ENCODE measurements at regions not wholly inside any gene's neighbourhood (a gene's known extent, or its start where the extent isn't known, plus 50 kb on each side); places are given as distances from the start of the nearest gene placed in this dataset.
"Not testable (repeated sequence)": the region's sequence is repeated elsewhere in the genome, so short reads cannot be mapped to it uniquely, and the experiment has no call there.

DNA sequence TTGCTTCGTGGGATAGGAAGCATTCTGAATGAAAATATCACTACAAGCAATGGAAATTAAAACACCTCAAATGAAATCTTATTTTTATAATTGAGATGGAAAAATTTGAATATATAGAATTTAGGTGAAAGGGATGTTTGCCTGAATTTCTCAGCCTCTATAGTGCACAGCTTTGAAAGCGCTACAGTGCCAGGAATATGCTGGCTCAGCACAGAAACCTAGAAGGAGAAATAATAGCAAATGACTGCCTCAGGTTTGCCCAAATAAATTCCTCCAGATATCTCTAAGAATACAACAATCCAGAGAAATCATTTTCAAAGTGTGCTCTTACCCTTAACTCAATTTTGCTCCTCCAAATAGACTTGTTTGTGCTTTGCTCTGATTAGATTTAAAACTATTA, 141.1 kb upstream of the ZNF385D start:
- intact Hi-C loops (cut with DNase I): no loop called here
- no peak for DNase-seq

DNA sequence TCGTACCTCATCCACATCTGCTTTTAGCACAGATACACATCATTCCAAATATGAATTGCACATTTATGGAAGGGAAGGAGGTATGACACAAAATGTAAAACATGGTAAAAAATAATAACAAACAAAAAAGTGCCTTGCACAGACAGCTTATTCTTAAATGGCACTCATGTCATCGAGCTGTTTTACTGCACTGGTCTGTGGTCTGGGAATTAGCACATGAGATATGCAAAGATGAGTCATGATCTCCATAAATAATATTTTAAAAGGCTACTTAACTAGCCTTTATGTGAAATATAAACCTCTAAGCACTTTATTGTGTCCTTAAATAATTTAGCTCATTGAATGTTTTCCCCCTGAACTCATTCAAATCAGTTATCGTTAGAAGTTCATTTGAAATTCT, 142.2 kb upstream of the ZNF385D start:
- no peak for DNase-seq
- intact Hi-C loops (cut with DNase I): no loop called here

DNA sequence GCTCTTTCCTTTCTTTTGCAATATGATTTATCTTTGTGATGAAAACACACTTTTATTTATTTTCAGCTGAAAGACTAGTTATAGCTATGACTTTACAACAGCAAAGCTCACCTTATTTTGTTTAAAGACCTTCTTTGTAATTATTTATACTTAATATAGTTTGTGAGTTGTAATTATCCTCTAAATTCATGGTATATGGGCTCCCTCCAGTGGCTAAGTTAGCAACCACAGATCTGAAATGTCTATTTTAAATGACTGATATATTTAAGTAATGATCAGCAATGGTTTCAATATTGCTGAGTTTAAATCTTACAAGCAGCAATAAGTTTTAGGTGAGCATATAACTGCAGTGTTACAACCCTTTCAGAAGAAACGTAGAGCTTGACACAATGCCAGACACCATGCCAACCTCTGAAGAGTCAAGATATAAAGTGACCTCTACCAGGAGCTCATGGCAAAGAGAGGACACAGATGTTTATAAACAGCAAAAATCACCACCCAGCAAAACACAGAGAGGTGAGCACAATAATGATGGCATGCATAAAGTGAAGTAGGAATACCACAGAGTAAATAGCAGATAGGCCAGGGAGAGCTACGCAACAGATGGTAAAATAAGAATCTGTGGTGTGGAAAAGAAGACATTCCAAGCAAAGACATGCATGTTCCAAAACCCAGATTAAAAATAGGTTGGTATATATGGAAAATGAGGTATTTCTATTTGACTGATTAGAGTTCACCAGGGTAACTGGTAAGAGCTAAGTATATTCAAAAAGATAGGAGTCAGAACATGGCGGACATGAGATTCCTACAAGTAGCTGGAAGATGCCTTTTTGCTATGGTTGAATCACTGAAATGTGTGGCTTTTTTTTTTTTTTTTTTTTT, 143.7 kb upstream of the ZNF385D start:
- peak in 6 of 42 donors; percentile 3 to 21 (median 10) for DNase-seq
- intact Hi-C loops (cut with DNase I): no loop called here

DNA sequence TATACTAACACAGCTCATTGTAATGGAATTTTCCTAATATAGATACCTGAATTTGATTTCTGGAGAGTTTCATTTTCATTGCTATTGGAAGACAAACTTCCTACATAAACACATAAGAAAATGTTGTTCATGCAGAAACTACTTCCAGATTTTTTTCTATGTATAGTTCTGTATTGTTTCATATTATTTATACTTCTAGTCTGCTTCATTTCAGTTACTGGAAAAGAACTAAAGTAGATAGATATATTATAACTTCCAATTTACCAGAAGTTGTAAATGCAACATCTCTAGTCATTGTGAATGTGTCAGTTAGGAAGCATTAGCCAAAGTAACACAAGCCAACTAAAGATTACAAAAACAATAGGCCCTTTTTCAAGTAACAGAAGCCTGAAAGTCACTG, 147.3 kb upstream of the ZNF385D start:
- intact Hi-C loops (cut with DNase I): no loop called here
- DNase-seq: no peak

DNA sequence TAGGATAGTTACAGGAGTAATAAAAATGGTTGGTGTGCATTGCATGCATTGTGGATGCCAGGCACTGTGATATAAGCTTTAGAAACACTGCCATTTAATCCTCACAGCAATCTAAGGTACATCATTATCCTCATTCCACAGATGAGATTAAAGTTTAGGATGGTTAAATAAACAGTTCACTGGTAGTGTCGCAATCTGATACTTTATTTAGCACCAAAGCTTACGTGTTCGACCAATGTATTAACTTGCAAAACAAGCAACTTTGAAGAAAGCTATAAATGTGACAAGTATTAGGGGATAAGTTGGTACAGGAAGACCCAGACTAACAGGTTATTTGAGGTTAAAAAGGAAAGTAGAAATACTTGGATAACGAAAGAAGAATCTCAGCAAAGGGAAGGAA, 150.5 kb upstream of the ZNF385D start:
- no peak for DNase-seq
- intact Hi-C loops (cut with DNase I): no loop called here

DNA sequence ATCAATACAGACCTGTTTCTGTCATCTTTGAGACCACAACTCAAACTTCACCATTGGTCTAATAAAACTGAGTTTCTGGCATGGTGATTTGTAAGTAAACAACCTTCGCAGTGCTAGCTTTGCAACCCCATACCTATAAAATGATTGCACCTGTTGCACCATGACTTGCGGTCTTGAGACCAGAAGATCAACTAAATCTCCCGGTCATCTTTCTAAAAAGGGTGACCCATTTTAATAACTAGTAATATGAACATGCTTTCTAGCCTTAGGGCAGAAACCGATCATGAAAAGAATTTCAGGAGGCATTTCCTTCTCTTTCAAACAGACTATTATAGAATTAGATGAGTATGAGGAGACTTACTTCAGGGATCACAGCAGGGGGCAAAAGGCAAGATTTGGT, 151.9 kb upstream of the ZNF385D start:
- no peak for DNase-seq
- intact Hi-C loops (cut with DNase I): no loop called here

DNA sequence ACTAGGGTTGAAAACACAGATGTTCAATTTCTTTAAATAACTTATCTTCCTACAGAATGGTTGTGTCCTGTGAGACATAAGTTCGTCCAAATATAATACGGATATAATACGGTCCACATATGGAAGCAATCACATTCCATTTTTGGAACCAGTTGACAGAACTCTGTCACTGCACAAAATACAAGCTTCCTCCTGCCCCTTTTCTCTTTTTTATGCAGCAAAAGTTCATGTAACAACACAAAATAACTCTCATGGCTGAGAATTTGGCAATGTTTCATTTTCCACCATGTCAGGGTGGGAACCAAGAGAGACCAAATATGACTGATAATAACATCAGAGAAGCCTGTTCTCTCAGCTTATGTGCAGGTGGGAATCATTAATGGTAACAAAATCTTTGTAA, 158.1 kb upstream of the ZNF385D start:
- DNase-seq: no peak
- intact Hi-C loops (cut with DNase I): no loop called here

DNA sequence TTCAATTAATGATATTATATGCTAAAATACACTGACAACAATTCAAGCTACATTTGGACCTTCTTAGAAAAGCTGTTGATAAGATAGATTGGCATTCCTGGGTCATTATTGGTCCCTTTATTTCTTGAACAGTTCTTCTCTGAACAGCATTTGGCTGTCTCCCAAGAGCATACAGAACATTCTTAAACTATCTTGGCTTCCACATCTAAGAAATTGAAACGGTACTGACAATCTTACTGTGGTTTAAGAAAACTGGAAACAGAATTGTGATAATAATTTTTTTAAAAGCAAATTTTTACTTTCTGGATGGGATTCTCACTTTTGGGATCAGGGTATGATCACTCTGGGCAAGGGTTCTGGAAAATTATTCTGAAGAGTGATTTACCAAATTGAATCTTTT, 161.7 kb upstream of the ZNF385D start:
- intact Hi-C loops (cut with DNase I): no loop called here
- DNase-seq: no peak

DNA sequence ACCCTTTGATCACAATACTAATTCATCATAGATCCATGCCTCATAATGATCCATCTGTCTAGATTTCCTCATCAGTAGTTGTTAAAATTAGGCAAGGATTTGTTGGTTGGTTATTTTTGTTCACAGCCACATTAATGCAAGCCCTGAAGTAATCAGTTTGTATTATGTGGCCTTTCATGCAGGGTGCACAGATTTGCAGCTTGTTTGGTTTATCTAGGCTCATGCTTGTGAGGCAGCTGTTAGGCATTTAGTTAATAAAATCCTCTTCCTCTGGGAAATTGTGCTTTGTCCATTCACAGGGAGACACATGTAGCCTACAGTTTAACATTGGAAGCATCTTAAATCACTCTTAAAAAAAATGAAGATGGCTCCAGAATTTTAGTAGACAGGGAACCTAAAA, 162.8 kb upstream of the ZNF385D start:
- DNase-seq: no peak

DNA sequence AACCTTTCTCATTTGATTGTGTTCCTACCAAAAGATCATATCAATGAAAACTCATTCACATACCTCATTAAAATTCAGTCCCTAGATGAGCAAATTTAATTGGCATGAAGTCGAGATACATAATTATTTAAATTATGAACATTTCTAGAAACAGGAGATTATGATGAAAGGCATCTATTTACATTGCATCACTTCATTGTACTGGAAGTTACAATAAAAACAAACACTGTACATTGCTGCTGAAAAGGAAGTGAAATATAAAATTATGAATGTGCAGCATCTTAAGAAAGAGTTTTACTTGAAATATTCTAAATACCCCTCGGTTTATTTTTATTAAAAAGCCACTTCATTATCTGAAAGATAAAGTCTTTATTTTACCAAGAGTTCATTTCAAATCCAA, 163.4 kb upstream of the ZNF385D start:
- no peak for DNase-seq
- intact Hi-C loops (cut with DNase I): no loop called here

More for the DNA sequence above, 162.8 kb upstream of the ZNF385D start:
- intact Hi-C loops (cut with DNase I): no loop called here

DNA sequence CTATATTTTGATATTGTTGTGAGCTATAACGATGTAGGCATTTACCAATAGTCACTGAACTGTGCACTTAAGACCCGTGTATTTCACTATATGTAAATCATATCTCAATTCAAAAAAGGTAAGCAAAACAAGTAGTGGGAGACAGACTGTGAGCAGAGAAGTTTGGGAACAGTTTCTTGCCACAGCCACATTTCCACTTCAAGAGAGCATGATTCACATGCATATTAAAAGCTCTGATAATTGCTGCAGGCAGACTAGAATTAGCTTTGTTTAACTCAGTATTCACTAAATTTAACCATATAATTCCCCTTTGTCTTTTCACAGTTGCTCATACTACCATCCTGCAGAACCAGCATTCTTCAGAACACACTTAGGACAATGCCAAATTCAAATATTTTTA, 168.4 kb upstream of the ZNF385D start:
- DNase-seq: no peak
- intact Hi-C loops (cut with DNase I): no loop called here

DNA sequence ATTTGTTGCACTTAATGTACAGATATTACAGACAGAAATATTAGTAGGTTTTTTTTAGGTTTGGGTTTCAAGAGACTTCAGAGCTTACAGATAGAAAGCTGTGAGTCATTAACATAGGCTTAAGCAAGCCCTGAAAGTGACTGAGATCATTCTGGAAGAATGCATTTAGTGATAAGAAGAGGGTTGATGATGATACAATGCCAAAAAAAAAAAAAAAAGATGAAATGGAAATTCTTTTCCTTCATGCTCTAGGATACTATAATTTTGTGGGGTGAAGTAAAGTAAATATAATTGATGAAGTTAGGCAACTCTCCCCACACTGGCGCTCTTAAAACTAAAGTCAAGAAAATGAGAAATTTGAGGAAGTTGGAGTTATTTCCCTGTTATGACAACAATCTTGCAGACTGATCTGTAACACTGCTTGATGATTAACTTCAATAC, 169.4 kb upstream of the ZNF385D start:
- intact Hi-C loops (cut with DNase I): no loop called here
- no peak for DNase-seq

DNA sequence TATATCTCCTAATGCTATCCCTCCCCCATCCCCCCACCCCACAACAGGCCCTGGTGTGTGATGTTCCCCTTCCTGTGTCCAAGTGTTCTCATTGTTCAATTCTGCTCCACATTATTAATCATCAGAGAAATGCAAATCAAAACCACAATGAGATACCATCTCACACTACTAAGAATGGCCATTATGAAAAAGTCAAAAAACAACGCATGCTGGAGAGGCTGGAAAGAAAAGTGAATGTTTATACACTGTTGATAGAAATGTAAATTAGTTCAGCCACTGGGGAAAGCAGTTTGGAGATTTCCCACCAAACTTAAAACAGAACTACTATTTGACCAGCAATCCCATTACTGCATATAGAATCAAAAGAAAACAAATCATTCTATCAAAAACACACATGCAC, 172.1 kb upstream of the ZNF385D start:
- DNase-seq; intact Hi-C loops (cut with DNase I): not testable (repeated sequence)

DNA sequence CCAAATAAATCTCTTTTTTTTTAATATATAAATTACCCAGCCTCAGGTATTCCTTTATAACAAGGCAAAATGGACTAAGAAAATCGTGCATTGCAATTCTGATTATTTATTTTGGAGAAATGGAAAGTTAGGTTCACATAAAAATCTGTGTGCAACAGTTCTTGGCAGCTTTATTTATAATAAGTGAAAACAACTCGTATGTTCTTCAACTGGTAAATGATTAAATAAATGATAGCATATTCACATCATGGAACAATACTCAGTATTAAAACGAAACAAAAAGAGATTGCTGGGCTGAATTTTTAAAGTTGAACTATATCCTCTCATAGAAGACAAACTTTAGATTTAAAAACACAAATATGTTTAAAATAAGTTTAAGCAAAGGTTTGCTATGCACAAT, 176.3 kb upstream of the ZNF385D start:
- intact Hi-C loops (cut with DNase I): no loop called here
- no peak for DNase-seq

DNA sequence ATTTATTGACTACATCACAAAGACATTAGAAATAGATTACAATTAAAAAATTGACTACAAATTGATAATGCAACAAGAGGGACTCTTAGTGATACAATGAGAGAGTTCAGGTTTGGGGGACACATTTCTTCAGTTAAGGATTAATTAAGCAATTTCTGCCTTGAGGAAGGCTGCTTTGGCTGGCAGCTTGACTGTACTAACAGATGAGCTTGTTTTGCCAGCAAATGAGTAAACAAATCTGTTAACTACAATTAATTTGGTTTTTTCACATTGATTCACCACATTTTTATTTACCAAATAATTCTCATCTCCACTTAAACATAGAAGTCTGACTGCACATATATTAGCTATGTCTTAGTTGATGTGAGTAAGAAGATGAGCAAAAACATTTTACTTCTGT, 183.6 kb upstream of the ZNF385D start:
- intact Hi-C loops (cut with DNase I): no loop called here

DNA sequence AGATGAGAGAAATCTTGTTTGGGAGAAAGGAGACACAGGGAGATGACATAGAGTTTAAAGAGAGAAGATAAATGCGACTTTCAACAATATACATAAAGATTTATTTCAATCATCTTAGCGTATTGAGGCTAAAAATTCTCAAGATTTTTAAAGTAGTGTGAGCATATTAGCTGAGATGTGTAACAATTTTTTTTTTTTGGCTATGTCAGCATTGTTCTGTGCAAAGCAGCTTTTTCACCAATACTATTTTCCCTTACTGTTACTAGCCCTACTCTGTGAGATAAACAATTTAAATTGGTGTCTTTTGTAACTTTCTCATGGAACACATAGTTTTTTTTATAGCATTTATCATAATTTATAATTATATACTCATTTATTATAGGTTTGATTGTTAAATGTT, 185.2 kb upstream of the ZNF385D start:
- intact Hi-C loops (cut with DNase I): no loop called here
- no peak for DNase-seq

More for the DNA sequence above, 183.6 kb upstream of the ZNF385D start:
- DNase-seq: no peak

DNA sequence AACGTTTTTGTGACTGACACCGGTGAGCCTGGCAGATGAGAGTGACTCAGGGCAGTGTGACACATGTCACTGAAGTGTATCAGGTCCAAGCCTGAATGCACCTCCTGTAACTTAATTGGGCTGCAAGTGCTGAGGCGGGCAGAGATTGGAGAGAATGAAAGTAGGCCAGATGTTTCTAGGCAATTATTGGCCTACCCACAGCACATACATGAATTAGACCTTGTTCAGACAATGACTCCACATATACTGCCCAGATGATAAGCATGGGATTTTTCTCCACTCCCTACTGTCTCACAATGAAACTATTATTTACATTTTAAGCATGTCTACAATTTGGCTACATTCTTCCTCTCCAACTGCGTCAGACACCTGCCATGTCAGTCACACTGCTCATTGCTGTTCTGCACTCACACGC, 187.3 kb upstream of the ZNF385D start:
- no peak for DNase-seq

DNA sequence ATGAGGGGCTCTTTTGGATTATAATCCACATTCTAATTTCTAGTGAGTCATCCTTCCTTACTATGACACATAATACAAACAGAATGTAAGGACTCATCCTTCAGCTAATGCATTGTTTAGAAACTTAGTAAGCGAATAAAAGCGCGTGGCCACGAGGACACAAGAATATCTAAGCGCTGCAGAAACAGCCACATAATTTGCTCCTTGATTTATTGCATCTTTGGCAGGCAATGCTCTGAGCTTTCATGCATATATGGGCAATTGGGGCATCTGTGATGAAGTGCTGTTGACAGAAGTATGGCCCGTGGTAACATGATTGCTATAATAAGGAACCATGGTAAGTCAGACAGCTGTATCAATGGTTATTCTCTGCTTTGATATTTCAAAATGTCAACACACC, 191.3 kb upstream of the ZNF385D start:
- intact Hi-C loops (cut with DNase I): no loop called here
- DNase-seq: no peak

More for the DNA sequence above, 187.3 kb upstream of the ZNF385D start:
- intact Hi-C loops (cut with DNase I): no loop called here

DNA sequence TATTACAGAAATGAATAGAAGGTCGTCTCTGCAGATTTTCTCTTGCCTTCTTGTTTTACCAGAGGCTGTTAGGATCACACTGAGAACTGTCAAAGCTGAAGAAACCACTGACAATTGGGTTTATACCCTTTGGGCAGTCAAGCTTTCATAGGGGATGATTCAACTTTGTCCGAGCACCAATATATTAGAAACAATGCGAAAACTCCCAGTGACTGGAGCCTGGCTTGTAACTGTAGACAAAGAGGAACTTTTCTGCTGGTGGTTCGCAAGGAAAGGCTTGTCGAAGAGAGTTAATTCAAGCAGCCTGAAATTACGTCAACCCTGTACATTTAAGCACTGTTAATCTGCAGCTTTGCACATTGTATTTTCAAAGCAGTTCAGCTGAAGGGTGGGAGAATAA, 193.2 kb upstream of the ZNF385D start:
- intact Hi-C loops (cut with DNase I): no loop called here
- no peak for DNase-seq

DNA sequence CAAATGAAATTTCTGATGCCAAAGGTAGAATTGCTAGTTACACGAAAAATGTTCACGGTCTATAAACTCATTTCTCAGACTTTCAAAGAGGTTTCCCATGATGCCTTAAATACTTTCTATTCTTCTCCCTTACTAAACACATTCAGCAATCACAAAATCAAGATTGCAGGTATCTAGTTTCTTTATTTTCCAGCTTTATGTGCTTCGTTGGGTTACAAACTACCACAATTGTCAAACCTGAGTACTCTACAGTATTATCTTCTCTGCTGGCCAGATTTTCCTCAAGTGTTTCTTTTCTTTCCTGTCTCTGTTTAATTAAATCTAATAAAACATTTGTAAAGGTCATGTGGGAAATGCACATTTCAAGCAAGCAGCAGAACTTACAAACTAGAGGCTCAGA, 201.8 kb upstream of the ZNF385D start:
- intact Hi-C loops (cut with DNase I): no loop called here
- DNase-seq: no peak

DNA sequence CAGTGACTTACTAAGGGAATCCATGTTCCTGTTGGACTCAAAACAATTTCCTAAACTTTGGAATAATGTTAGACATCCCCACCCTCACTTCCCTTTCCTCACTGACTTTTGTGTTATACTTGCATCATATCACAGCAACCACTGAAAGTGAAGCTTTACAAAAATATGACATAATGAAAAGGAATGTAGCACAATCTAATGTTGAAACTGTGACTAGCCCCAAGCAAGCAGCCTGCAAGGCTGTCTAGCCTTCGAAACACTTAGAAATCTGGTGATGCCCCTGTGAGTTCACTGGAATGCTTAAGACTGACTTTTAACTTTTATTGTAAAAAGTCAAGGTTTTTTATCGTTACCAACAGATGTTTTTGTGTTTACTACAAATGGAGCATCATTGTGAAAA, 203.7 kb upstream of the ZNF385D start:
- intact Hi-C loops (cut with DNase I): no loop called here
- DNase-seq: no peak
